GM18511 (cell line): ENCODE measurements at regions not wholly inside any gene's neighbourhood (a gene's known extent, or its start where the extent isn't known, plus 50 kb on each side); places are given as distances from the start of the nearest gene placed in this dataset.

Experiments used
- ATAC-seq: cut with Tn5 transposase; IDR thresholded peaks from one replicate; pipeline ENCODE4 v1.9.1; 2021; ENCODE audit warnings: mild to moderate bottlenecking, moderate library complexity; ENCODE audit not compliant: unreplicated experiment

GRCh38 chr13:33686772-33687480, 131.0 kb upstream of the RFC3 start:
- no peak for ATAC-seq

- ATAC-seq, result no peak
Measured at GRCh38 chr13:33690354-33690753, 127.6 kb upstream of the RFC3 start.

- ATAC-seq, result no peak
Measured at GRCh38 chr13:33691980-33692379, 126.0 kb upstream of the RFC3 start.

GRCh38 chr13:33692531-33692930, 125.4 kb upstream of the RFC3 start:
- ATAC-seq, result no peak

- no peak for ATAC-seq
Measured at GRCh38 chr13:33694546-33694945, 123.4 kb upstream of the RFC3 start.

GRCh38 chr13:33696530-33696929, 121.4 kb upstream of the RFC3 start:
- no peak for ATAC-seq

- ATAC-seq, result no peak
Measured at GRCh38 chr13:33697926-33698325, 120.0 kb upstream of the RFC3 start.

GRCh38 chr13:33707449-33707848, 110.5 kb upstream of the RFC3 start:
- no peak for ATAC-seq

- no peak for ATAC-seq
Measured at GRCh38 chr13:33710924-33711323, 107.0 kb upstream of the RFC3 start.

GRCh38 chr13:33711436-33711835, 106.5 kb upstream of the RFC3 start:
- no peak for ATAC-seq

GRCh38 chr13:33717775-33718174, 100.2 kb upstream of the RFC3 start:
- ATAC-seq, result no peak

- no peak for ATAC-seq
Measured at GRCh38 chr13:33721724-33722123, 96.2 kb upstream of the RFC3 start.

- ATAC-seq, result no peak
Measured at GRCh38 chr13:33722216-33722915, 95.6 kb upstream of the RFC3 start.

- no peak for ATAC-seq
Measured at GRCh38 chr13:33723365-33723764, 94.6 kb upstream of the RFC3 start.

- peak; percentile 61 for ATAC-seq
Measured at GRCh38 chr13:33723772-33724435, 94.0 kb upstream of the RFC3 start.

GRCh38 chr13:33725340-33725739, 92.6 kb upstream of the RFC3 start:
- no peak for ATAC-seq

GRCh38 chr13:33727297-33728083, 90.5 kb upstream of the RFC3 start:
- no peak for ATAC-seq

- peak; percentile 89 for ATAC-seq
Measured at GRCh38 chr13:33728271-33729037, 89.5 kb upstream of the RFC3 start.

GRCh38 chr13:33730147-33730546, 87.8 kb upstream of the RFC3 start:
- no peak for ATAC-seq

GRCh38 chr13:33730619-33731018, 87.3 kb upstream of the RFC3 start:
- ATAC-seq, result no peak

GRCh38 chr13:33735276-33735675, 82.7 kb upstream of the RFC3 start:
- no peak for ATAC-seq
